ENCODE measurements at regions not wholly inside any gene's neighbourhood (a gene's known extent, or its start where the extent isn't known, plus 50 kb on each side); places are given as distances from the start of the nearest gene placed in this dataset.
"Not testable (repeated sequence)": the region's sequence is repeated elsewhere in the genome, so short reads cannot be mapped to it uniquely, and the experiment has no call there.

DNA sequence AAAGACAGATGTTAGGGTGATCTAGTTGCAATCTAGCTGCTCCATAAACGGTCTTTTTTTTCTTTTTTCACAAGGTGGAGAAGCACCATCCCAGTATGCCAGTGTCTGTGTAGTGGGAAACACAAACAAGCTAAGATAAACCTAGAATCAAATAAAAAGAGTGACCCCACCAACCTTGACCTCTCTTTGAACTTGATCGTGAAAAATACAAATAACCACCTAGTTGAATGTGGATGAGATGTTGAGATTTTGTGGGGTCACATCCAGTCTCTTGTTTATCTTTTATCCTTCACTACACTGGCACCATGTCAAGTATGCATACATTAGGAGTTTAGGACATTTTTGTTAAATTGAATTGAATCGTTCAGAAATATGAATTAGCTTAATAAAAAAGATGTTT, 194.6 kb upstream of the EYA4 start:
- in situ Hi-C loops (cut with HindIII; ENCODE audit: low sequenced_read_pairs), result no loop called here

DNA sequence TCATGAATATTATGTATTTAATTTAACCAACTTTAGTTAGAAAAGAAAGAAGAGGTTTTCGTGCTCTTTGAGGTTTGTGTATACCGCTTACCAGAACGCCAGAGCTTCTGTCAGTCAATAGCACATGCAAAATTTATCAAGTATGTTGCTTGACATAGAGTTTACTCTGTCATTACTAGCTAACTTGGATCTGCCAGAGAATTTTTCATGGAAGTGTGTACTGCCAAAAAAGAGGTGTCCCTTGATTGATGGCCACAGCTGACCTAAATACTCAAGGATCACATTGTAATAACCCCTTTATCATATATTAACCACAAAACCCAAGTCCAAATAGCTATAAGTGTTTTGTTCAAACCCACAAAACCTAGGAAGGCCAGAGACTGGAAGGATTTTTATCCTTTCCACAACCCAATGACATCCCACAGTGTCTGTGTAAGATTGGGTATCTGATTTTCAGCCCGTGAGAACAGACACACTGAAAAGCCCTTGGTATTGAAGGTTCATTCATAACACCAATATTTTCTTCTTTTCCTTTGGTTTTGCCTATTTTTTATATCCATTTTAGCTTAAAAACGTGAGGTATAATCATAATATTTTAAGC, 194.0 kb upstream of the EYA4 start:
- in situ Hi-C loops (cut with HindIII; ENCODE audit: low sequenced_read_pairs), result no loop called here

DNA sequence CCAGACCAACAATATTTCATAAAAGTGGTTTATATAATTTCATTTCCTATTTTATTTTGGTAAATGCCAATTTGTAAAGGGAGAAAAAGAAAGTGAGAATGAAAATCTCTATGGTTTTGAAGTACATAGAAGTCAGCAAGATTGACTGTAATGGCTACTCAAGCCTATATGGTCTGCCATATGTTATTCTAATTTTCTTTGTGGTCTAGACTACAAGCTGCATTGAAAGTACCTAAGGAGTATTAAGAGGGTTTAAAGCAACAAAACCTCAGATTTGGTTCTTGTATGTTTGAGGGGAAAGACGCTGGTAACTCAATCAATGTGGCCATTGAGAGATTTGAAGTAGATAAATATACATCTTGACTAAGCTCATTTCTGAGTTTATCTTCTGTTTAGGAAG, 193.5 kb upstream of the EYA4 start:
- in situ Hi-C loops (cut with HindIII; ENCODE audit: low sequenced_read_pairs), result no loop called here

DNA sequence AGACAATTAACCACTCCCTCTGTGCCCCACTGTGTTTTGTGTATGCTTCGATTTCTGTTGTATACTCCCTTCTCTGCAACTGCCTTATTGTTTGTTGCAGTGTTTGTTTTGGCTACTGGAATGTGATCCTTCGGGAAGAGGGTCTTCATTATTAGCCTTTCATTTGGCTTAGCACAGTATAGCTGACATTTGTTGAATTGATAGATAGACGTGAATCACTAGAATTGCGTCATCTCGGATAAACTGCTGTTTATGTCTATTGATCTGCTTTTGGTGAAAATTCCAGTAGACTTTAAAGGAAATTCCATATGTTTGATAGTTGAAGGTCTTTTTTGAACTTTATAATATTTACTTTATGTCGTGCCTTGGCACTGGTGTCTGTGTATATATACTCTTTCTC, 189.9 kb upstream of the EYA4 start:
- in situ Hi-C loops (cut with HindIII; ENCODE audit: low sequenced_read_pairs), result no loop called here

DNA sequence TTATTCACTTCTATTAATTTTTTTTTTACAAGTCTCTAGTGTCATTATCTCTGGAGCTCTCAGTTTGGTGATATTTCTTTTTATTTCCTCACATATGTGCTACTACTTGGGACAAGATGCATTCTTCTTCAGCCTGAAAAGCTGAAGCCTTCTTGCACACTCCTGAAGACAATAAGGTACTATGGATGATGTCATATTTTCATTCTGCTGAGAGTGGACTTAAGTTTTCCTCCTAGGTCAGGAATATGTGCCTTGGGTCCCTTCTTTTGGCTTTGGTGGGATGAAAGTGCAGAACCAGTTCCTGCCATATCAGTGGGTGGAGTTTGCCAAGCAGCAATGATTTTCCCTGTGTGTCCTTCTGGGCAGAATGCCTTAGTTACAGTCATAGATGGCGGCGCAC, 188.7 kb upstream of the EYA4 start:
- in situ Hi-C loops (cut with HindIII; ENCODE audit: low sequenced_read_pairs), result no loop called here

DNA sequence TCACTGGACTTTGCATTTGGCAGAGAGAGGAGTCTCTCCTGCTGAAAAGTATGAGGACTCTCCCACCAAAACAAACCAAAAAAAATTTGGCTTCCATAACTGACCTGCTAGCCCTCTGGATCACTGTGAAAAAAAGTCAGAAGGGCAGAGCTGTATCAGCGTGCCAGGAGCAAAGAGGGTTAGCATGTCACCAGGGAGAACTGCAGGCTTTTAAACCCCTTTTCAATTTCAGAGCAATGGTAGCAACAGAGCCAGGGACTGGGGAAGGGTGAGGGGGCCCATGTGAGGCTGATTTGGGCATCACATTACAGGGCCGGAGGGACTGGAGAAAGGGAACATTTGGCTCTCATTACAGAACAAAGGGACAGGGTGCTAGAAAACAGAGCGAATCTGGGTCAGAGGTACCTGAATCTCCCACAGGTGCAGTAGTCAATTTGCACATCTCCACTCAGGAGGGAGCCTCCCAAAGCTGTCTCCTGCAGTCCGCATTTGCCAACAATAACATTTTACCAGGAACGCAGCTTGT, 185.7 kb upstream of the EYA4 start:
- in situ Hi-C loops (cut with HindIII; ENCODE audit: low sequenced_read_pairs), result no loop called here

DNA sequence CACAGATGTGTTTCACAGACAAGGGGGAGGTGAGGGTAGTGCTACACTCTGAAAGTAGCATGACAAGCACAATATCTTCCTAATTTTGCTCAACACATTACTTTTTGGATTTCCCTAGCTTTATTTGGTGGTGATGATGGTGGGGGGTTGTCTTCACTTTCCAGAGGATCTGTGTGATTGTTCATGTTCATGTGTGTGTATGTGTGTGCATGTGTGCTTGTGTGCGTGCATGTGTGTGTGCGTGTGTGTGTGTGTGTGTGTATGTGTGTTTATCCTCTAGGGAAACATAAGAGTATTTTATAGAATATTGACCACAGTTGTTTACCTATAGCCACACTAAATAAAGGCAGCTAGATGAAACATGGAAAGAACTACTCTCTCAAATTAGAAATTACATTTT, 183.8 kb upstream of the EYA4 start:
- in situ Hi-C loops (cut with HindIII; ENCODE audit: low sequenced_read_pairs), result no loop called here

DNA sequence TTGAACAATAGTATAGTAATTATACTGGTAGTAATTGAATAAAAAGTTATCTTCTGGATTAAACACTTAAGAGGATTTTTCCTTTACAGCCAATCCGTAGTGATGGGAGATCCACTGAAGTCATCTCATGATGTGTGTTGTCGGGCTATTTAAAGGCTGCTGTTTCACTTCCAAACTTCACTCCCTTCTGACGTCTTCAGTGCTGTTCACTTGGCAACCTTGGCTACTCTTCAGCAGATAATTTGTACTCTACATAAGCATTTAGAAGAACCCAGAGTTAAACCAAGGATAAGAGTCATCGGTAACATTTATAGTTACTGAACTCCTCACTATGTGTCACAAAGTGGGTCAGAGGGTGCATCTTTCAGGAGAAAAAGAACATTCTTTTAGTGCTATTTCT, 179.1 kb upstream of the EYA4 start:
- in situ Hi-C loops (cut with HindIII; ENCODE audit: low sequenced_read_pairs), result no loop called here

DNA sequence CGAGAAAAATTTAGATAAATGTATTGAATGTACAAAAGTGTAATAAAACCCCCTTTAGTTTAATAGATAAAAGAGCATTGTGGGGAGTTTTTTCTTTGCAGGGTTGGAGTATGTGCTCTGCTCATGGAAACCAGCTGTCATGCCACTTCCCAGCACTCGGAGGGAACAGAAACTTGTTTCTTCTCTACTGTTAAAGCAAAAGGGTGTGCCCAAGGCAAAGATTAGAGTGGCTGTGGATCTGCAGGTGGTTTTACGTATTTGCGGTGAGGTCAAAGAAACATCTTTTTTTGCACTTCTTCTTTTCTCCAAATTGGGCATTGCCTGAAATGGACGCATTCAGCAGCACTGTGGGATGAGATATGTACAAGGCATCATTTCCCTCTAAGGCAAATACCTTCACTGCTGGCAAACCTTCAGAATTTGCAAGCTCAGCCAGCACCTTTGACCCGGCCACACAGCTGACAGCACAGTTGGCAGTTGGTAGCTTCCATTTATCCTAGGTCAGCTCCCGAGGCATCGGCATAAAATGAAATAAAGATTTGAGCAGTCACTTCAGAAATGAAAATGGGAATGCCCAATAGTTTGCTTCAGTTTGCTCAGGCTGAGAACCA, 178.4 kb upstream of the EYA4 start:
- in situ Hi-C loops (cut with HindIII; ENCODE audit: low sequenced_read_pairs), result no loop called here

DNA sequence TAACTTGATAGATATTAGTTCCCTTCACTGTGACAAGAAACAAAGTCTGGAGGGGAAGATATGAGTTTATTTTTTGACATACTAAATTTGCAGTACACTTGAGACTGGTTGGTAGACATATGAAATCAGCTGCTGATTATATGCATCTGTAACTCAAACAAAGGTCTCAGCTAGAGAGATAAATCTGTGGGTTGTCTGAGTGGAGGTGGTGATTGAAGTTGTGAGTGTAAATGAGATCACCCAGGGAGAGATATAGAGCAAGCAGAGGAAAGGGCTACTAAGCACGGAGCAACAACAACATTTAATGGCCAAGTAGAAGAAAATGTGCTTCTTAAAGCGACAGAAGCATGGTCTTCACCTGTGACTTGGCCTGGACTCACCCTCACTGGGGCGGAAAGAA, 173.2 kb upstream of the EYA4 start:
- in situ Hi-C loops (cut with HindIII; ENCODE audit: low sequenced_read_pairs), result no loop called here

DNA sequence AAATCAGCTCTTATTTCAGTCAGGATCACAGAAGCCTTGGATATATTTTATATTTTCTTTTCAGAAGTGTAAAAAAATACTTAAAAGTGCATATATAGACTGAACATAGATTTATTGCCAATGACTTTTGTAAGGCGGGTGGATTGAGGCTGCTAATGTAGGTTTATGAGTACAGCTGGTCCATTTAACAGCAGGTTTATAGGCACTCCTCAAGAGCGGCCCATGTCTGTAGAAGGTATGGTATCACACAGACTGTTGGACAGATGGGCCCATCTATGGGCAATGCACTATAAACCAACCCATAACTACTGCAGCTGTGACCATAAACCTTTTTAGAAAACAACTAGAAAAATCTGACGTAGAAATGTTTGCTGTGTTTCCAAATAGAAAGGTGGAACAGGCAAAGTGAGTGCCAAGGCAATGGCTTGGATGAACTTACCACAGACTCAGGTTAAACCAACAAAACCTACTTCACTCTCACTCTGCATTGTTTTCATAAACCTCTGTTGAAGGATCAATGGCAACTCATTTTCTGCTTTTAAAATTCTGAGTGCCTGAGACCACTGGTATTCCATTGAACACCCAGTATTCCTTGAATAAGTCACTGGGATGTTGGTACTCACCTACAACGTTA, 170.6 kb upstream of the EYA4 start:
- in situ Hi-C loops (cut with HindIII; ENCODE audit: low sequenced_read_pairs), result no loop called here

DNA sequence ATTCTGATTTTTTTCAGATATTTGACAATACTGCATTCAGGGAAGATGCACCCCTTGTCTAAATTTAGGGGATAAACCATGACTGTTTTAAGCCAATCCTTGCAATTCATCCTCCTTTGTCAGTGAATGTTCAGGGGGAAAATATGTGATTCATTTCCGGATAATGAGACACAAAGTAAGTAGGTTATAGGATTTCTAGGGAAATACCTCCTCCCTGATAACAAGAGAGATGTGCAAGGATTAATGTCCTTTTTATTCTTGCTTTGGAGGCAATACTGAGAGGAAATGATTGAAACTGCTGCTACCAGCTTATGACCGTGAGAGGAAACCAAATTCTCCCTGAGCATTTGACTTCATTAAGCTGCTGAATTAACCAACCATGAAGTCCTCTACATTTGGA, 161.3 kb upstream of the EYA4 start:
- in situ Hi-C loops (cut with HindIII; ENCODE audit: low sequenced_read_pairs), result loop anchor here (5.0 kb wide), 1 partner anchor 78 kb away; no protein-coding TSS in a partner anchor

DNA sequence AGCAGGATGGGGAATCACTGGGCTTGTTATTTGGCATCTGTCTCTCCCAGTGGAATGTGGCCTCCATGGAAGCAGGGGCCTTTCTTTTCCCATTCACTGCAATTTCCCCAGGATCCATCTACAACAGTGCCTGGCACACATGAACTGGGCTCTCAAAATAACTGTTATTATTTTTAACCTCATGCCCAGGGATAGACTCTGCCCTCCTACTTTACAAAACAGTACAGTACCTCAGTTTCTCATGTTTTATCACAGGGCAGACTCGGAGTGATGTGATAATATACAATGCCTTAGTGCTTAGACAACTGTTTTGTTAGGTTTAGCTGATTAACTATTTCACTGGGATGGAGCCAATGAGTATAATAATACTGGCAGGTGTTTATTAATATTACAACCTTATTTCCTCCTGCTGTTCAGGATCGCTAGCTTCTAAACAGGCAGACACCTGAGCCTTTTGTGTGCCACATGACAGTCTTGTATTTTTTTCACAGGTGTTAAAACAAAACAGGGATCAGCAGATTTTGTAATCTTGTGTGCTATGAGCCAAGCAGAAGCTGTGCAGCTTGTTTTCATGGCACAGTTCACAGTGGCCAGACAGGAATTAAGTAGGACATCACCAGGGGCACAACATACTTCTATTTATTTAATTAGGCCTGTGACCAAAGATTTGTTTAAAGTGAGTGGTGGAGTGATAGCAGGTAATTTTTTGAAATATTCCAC, 157.7 kb upstream of the EYA4 start:
- in situ Hi-C loops (cut with HindIII; ENCODE audit: low sequenced_read_pairs), result no loop called here

DNA sequence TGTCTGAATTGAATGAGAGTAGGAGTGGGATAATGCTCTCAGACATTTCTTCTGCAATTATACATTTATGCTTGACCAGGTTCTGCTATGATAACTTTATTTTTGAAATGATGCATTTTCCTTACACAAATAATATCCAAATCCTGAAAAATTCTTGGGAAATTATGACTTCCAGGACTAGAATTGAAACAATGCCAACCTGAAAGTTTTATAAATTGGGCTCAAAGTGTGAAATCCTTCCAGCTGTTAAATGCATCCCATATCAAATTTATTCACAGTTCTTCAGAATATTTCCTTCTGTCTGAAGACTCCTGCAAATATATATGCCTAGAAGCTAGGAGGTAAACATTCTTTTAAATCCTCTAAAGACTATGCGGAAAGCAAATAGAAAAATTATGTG, 155.7 kb upstream of the EYA4 start:
- in situ Hi-C loops (cut with HindIII; ENCODE audit: low sequenced_read_pairs), result no loop called here

DNA sequence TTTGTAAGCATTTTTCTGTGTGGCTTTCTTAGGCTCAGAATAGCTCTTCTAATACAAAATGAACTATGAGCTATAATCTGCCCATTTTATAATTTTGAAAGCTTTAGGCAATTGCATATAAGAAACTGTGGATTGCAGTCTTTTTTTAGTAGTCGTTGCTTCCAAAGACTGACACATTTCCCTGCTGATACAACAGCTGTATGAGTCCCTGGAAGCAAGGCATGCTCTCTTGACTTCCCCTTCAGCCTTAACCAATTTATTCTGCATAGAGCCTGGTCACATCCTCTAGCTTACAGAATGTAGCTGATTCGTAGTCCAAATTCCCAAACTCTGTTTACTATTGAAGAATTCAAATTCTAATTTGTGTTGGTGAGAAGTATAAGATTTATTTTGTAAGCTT, 155.3 kb upstream of the EYA4 start:
- in situ Hi-C loops (cut with HindIII; ENCODE audit: low sequenced_read_pairs), result no loop called here

DNA sequence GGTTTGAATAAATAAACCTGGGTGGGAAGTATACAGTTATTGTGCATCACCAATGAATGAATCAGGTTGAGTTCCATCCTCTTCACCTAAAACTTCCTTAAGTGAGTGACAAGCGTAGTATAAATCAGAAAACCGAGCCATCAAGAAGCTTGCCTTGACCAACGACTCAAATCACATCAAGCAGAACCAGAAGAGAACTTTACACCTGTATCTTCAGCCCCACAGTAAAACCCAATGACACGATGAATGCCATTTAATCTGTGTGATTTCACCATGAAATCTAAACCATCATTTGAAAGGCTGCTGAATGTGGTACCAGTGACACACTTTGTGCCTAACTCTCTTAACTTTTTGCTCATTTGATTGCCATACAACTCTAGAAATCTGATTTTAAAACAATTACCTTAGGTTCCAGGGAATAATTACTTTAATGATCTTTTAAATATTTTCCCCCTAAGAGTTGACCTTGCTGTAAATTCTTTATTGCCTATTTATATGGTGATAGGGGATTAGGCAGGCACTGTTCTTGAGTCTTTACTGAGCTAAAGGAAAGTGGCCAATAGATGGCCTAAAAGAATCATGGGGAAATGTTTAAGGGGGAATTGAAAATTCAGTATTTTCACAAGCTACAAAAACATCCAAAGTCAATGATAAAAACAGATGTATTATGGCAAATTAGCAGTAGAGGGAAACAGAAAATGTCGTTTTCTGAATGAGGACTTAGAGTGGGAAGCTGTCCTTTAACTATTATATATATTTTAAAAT, 152.0 kb upstream of the EYA4 start:
- in situ Hi-C loops (cut with HindIII; ENCODE audit: low sequenced_read_pairs), result no loop called here

DNA sequence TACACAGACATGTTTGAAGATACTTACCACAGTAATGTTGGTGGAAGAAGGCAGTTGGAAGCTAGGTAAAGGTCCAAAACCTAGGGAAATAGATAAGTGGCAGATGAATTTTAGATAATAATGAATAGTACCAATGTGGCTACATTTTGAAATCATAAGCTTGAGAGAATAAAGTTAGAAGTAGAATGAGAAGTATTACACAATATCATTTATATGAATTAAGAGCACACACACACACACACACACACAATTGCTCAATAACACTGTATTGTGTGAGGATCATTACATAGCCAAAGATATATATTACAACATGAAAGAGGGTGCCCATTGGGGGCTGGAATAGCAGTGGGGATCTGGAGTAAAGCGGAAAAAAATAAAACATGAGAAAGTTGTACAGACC, 149.0 kb upstream of the EYA4 start:
- in situ Hi-C loops (cut with HindIII; ENCODE audit: low sequenced_read_pairs), result no loop called here

DNA sequence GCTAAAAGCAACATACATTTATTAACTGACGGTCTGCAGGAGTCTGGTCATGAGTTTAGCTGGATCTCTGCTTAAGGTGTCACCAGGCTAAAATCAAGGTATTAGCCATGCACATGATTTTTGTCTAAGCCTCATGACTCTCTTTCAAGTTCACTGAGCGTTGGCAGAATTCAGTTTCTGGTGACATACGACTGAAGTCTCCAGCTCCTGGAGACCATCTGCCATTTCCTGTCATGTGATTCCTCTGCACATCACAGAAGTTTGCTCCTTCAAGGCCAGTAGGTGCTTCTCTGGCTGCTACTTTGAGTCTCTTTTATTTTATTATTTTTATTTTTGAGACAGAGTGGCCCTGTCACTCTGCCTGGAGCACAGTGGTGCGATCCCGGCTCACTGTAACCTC, 148.4 kb upstream of the EYA4 start:
- in situ Hi-C loops (cut with HindIII; ENCODE audit: low sequenced_read_pairs), result no loop called here

DNA sequence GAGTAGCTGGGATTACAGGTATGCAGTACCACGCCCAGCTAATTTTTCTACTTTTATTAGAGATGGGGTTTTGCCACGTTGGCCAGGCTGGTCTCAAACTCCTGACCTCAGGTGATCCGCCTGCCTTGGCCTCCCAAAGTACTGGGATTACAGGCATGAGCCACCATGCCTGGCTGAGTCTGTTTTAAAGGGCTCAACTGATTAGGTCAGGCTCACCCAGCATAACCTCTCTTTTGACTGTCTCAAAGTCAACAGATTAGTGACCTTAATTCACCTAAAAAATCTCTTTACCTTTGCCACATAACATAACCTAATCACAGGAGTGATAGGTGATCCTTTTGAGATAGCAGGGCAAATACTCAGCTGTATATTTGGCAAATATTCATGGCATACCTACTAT, 147.9 kb upstream of the EYA4 start:
- in situ Hi-C loops (cut with HindIII; ENCODE audit: low sequenced_read_pairs), result not testable (repeated sequence)

DNA sequence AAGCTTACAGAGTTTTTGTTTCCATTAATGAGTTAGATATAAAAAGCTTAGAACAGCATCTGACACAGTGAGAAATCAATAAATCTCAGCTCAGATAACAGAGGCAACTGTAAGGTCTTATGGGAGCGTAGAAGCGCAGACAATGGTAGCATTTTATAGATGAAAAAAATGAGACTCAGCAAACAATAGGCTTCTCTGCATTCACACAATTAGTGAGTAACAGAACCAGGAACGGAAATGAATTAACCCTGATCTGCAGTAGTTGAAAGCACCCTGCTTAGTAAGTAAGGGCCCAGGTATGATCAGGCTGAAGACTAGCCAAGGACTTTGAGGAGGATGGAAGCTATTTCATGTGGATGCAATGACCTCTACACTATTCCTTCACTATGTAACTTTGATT, 147.2 kb upstream of the EYA4 start:
- in situ Hi-C loops (cut with HindIII; ENCODE audit: low sequenced_read_pairs), result no loop called here

DNA sequence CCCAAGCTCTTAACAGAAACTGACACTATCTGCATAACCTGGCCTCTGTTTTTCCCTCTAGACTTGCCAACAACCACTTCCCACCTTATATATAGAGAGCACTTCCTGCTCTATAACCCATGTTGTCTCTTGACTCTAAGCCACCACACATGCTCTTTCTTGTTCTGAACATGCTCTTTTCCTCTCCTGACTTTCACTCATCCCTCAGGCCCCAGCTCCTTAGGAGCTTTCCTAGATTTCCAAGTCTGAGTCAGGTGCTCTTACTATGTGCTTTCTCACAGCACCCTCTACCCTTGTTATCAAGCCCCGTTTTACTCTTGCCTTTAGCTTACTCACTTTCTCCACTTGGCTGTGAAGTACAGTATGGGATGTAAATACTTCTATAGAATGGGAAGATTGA, 143.9 kb upstream of the EYA4 start:
- in situ Hi-C loops (cut with HindIII; ENCODE audit: low sequenced_read_pairs), result no loop called here
